HG03066 (cell line): ENCODE measurements at regions not wholly inside any gene's neighbourhood (a gene's known extent, or its start where the extent isn't known, plus 50 kb on each side); places are given as distances from the start of the nearest gene placed in this dataset.
"Not testable (repeated sequence)": the region's sequence is repeated elsewhere in the genome, so short reads cannot be mapped to it uniquely, and the experiment has no call there.

Source experiments
- ATAC-seq: cut with Tn5 transposase; IDR thresholded peaks from one replicate; pipeline ENCODE4 v1.9.1; 2021; ENCODE audit warnings: low read depth; ENCODE audit not compliant: unreplicated experiment

- no peak for ATAC-seq
Measured at GRCh38 chr5:159800131-159800840, 116.0 kb upstream of the ADRA1B start.

- no peak for ATAC-seq
Measured at GRCh38 chr5:159801303-159801702, 115.0 kb upstream of the ADRA1B start.

GRCh38 chr5:159802661-159803060, 113.6 kb upstream of the ADRA1B start:
- ATAC-seq: no peak

- no peak for ATAC-seq
Measured at GRCh38 chr5:159804121-159804520, 112.2 kb upstream of the ADRA1B start.

- ATAC-seq: no peak
Measured at GRCh38 chr5:159805021-159805420, 111.3 kb upstream of the ADRA1B start.

- not testable (repeated sequence) for ATAC-seq
Measured at GRCh38 chr5:159807135-159807534, 109.1 kb upstream of the ADRA1B start.

- no peak for ATAC-seq
Measured at GRCh38 chr5:159807586-159807985, 108.7 kb upstream of the ADRA1B start.

- ATAC-seq: no peak
Measured at GRCh38 chr5:159811712-159812111, 104.6 kb upstream of the ADRA1B start.

GRCh38 chr5:159812759-159813158, 103.5 kb upstream of the ADRA1B start:
- not testable (repeated sequence) for ATAC-seq

GRCh38 chr5:159814222-159814621, 102.1 kb upstream of the ADRA1B start:
- ATAC-seq: no peak

GRCh38 chr5:159814805-159815585, 101.3 kb upstream of the ADRA1B start:
- ATAC-seq: no peak

- ATAC-seq: no peak
Measured at GRCh38 chr5:159817262-159818029, 98.8 kb upstream of the ADRA1B start.

- no peak for ATAC-seq
Measured at GRCh38 chr5:159819591-159820411, 96.5 kb upstream of the ADRA1B start.

GRCh38 chr5:159820692-159821091, 95.6 kb upstream of the ADRA1B start:
- ATAC-seq: no peak

- ATAC-seq: no peak
Measured at GRCh38 chr5:159821461-159821940, 94.8 kb upstream of the ADRA1B start.

- ATAC-seq: no peak
Measured at GRCh38 chr5:159824188-159825161, 91.8 kb upstream of the ADRA1B start.

- no peak for ATAC-seq
Measured at GRCh38 chr5:159825551-159826051, 90.7 kb upstream of the ADRA1B start.

- ATAC-seq: peak; percentile 92
Measured at GRCh38 chr5:159826351-159827214, 89.7 kb upstream of the ADRA1B start.
